ENCODE measurements at regions not wholly inside any gene's neighbourhood (a gene's known extent, or its start where the extent isn't known, plus 50 kb on each side); places are given as distances from the start of the nearest gene placed in this dataset.

DNA sequence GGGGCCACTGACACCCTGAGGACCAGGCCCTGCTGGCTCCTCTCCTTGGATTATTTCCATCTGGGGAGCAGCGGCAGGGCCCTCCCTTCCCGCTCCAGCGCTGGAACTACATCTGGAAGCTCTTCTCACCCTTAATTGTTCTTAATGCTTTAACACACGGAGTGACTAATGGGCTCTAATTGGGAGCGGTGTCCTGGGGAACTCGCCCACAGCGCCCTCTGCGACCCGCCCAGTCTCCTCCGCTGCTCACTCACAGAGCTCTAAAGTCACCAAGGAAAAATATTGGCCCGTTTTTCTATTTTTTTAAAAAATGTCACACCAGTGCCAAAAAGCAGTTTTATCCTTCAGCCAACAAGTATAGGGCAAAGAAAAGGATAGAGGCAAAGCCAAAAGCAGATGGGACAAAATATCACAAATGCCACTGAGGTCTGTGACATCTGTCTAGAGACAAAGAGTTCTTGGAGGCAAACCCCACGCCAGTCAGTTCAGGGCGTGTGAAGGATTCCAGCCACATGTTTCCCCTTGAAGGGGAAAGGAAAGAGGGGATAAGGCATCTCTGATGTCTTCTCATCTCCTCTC is 134.7 kb downstream of the RBFOX3 start:
- no peaks in the 10 kb centered on the region for H3K27me3 ChIP-seq (replicated peaks; ENCODE audit: control insufficient read depth, insufficient read depth, low read length)
- H3K4me3 ChIP-seq (ENCODE audit: low read depth, low read length) = no peak overlapping the region
- no peaks in the 10 kb centered on the region for H3K9me3 ChIP-seq
- peaks cover 10% of the 10 kb centered on the region for H3K4me1 ChIP-seq
- ChIA-PET POLR2A (no interaction called here), CTCF (no interaction called here)
- Mint-ChIP-seq H3K4me3 (ENCODE audit: unreplicated experiment) (no peak overlapping the region), H3K36me3 (ENCODE audit: insufficient read depth, unreplicated experiment) (no peaks in the 10 kb centered on the region), H3K27ac (ENCODE audit: unreplicated experiment) (no peak overlapping the region), H3K9me3 (ENCODE audit: unreplicated experiment) (no peaks in the 10 kb centered on the region), H3K4me1 (ENCODE audit: low read depth, unreplicated experiment) (peaks cover 17% of the 10 kb centered on the region), H3K27me3 (ENCODE audit: insufficient read depth, unreplicated experiment) (peaks cover 5% of the 10 kb centered on the region)
- no TSS peak for BruUV-seq (replicated peaks)
- TF ChIP-seq, protein P1, sequence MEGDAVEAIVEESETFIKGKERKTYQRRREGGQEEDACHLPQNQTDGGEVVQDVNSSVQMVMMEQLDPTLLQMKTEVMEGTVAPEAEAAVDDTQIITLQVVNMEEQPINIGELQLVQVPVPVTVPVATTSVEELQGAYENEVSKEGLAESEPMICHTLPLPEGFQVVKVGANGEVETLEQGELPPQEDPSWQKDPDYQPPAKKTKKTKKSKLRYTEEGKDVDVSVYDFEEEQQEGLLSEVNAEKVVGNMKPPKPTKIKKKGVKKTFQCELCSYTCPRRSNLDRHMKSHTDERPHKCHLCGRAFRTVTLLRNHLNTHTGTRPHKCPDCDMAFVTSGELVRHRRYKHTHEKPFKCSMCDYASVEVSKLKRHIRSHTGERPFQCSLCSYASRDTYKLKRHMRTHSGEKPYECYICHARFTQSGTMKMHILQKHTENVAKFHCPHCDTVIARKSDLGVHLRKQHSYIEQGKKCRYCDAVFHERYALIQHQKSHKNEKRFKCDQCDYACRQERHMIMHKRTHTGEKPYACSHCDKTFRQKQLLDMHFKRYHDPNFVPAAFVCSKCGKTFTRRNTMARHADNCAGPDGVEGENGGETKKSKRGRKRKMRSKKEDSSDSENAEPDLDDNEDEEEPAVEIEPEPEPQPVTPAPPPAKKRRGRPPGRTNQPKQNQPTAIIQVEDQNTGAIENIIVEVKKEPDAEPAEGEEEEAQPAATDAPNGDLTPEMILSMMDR (IDR thresholded peaks at IDR 0.05; ENCODE audit: insufficient read depth in 1 of 2, low read depth in 1 of 2, low read length in 1 of 2, severe bottlenecking in 1 of 2, unreplicated experiment in 1 of 2) = no peak
- no peak for DNase-seq
- intact Hi-C loops (cut with micrococcal nuclease; ENCODE audit: unreplicated experiment) = no loop called here
- no peaks in the 10 kb centered on the region for H3K36me3 ChIP-seq (ENCODE audit: control insufficient read depth, insufficient read depth, low read length)

DNA sequence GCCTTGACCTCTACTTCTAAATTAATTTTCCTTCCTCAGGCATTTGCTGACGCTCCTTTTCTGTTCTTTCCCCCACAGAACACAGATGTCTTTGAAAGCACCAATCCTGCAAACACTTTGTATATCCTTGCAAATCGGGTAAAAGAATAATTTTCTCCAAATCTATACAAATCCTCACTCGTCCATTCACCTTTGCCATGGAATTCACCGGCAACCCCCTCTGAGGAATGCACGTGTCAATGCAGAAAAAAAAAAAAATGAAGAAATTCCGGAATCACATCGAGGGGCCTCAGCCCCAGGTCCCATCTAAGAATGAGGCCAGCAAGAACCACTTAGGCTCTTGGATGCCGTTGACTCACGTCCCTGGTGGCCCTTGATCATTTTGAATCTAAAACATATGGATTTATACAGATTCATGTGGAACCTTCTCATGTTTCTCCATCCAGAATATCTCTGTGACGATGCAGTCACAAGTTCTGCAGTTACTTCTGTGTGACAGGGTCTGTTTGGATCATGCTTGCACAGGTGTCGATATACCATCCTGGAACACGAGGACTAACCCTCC is 136.9 kb downstream of the RBFOX3 start:
- no TSS peak for BruUV-seq (replicated peaks)

DNA sequence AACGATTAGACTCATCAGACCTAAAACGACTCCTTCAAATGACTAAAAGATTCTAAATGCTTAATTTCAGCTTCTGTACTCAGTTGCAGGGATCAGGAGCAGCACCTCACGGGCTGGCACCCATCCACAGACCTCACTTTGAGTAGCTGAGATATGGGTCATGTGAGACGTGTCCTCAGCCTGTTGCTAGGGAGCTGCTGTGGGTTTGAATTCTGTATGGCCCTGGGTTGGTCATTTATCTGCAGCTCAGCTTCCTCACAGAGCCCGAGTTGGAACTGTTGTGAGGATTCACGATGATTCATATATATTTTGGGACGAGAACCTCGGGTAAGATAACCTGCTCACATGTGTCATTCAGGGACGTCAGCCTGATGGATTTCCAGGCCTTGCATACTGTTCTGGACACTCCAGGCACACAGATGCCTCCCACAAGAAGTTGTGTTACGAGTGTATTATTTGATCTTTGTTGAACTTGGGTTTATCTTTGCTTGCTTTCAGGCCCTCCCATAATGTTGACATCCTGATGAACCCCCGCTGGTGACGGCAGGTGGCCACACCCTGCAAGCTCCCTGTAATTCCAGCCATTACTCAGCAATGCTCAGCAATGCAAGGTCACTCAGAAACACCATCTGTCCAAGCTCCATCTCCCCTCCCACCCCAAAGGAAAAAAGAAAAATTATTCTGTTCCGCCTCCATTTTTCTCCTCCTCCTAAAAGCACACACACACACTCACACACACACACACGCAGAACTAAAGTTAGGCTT is 137.6 kb downstream of the RBFOX3 start:
- intact Hi-C loops (cut with micrococcal nuclease; ENCODE audit: unreplicated experiment) = no loop called here
- peaks cover 10% of the 10 kb centered on the region for H3K4me1 ChIP-seq

More for the DNA sequence above, 136.9 kb downstream of the RBFOX3 start:
- H3K36me3 Mint-ChIP-seq (ENCODE audit: insufficient read depth, unreplicated experiment) = no peaks in the 10 kb centered on the region
- H3K27ac Mint-ChIP-seq (ENCODE audit: unreplicated experiment) = no peak overlapping the region
- H3K36me3 ChIP-seq (ENCODE audit: control insufficient read depth, insufficient read depth, low read length) = no peaks in the 10 kb centered on the region
- no peak overlapping the region for H3K4me3 ChIP-seq (ENCODE audit: low read depth, low read length)
- H3K27me3 ChIP-seq (replicated peaks; ENCODE audit: control insufficient read depth, insufficient read depth, low read length) = no peaks in the 10 kb centered on the region; the same call in 1 of the 2 replicates
- POLR2A ChIA-PET = no interaction called here
- H3K9me3 Mint-ChIP-seq (ENCODE audit: unreplicated experiment) = no peaks in the 10 kb centered on the region
- H3K27me3 Mint-ChIP-seq (ENCODE audit: insufficient read depth, unreplicated experiment) = peaks cover 7% of the 10 kb centered on the region
- H3K4me3 Mint-ChIP-seq (ENCODE audit: unreplicated experiment) = no peak overlapping the region
- CTCF ChIA-PET = no interaction called here
- TF ChIP-seq, protein P1 (IDR thresholded peaks at IDR 0.05; ENCODE audit: insufficient read depth in 1 of 2, low read depth in 1 of 2, low read length in 1 of 2, severe bottlenecking in 1 of 2, unreplicated experiment in 1 of 2) = no peak
- peaks cover 10% of the 10 kb centered on the region for H3K4me1 ChIP-seq
- DNase-seq = no peak
- H3K9me3 ChIP-seq = no peaks in the 10 kb centered on the region
- intact Hi-C loops (cut with micrococcal nuclease; ENCODE audit: unreplicated experiment) = no loop called here
- peaks cover 17% of the 10 kb centered on the region for H3K4me1 Mint-ChIP-seq (ENCODE audit: low read depth, unreplicated experiment)

More for the DNA sequence above, 137.6 kb downstream of the RBFOX3 start:
- BruUV-seq (replicated peaks) = no TSS peak
- H3K4me1 Mint-ChIP-seq (ENCODE audit: low read depth, unreplicated experiment) = peaks cover 17% of the 10 kb centered on the region
- H3K27me3 ChIP-seq (replicated peaks; ENCODE audit: control insufficient read depth, insufficient read depth, low read length) = no peaks in the 10 kb centered on the region; the same call in 1 of the 2 replicates
- peaks cover 7% of the 10 kb centered on the region for H3K27me3 Mint-ChIP-seq (ENCODE audit: insufficient read depth, unreplicated experiment)
- no peak overlapping the region for H3K27ac Mint-ChIP-seq (ENCODE audit: unreplicated experiment)
- H3K36me3 Mint-ChIP-seq (ENCODE audit: insufficient read depth, unreplicated experiment) = no peaks in the 10 kb centered on the region
- H3K36me3 ChIP-seq (ENCODE audit: control insufficient read depth, insufficient read depth, low read length) = no peaks in the 10 kb centered on the region
- no peaks in the 10 kb centered on the region for H3K9me3 ChIP-seq
- POLR2A ChIA-PET = no interaction called here
- DNase-seq = peak; percentile 79 to 82
- no peaks in the 10 kb centered on the region for H3K9me3 Mint-ChIP-seq (ENCODE audit: unreplicated experiment)
- TF ChIP-seq, protein P1 (IDR thresholded peaks at IDR 0.05; ENCODE audit: insufficient read depth in 1 of 2, low read depth in 1 of 2, low read length in 1 of 2, severe bottlenecking in 1 of 2, unreplicated experiment in 1 of 2) = no peak
- CTCF ChIA-PET = interaction anchor here (0.5 kb wide), 1 partner anchor 89 kb away, joined by 3 read pairs; no protein-coding TSS in a partner anchor
- H3K4me3 Mint-ChIP-seq (ENCODE audit: unreplicated experiment) = no peak overlapping the region
- H3K4me3 ChIP-seq (ENCODE audit: low read depth, low read length) = no peak overlapping the region

Data from Caco-2 (cell line).